ENCODE measurements at regions not wholly inside any gene's neighbourhood (a gene's known extent, or its start where the extent isn't known, plus 50 kb on each side); places are given as distances from the start of the nearest gene placed in this dataset.

- H3K9me3 ChIP-seq (ENCODE audit: control extremely low read depth in 1 of 5, control insufficient read depth in 4 of 5, insufficient read depth in 2 of 5, low read depth in 1 of 5, low read length in 4 of 5) = no peaks in the 10 kb centered on the region
- no peaks in the 10 kb centered on the region for H3K4me1 ChIP-seq (ENCODE audit: control extremely low read depth in 1 of 4, control insufficient read depth in 4 of 4, insufficient read depth in 4 of 4, low read length in 3 of 4)
- H3K4me3 ChIP-seq (ENCODE audit: control insufficient read depth in 1 of 7, extremely low read depth in 1 of 7, insufficient read depth in 4 of 7, low read depth in 2 of 7, low read length in 6 of 7) = no peak overlapping the region
- no peak overlapping the region for H3K27ac ChIP-seq (ENCODE audit: insufficient read depth in 1 of 2, low read depth in 1 of 2, low read length in 2 of 2, poor library complexity in 1 of 2, severe bottlenecking in 2 of 2)
- DNase-seq = no peak
- ChIA-PET CTCF (no interaction called here), POLR2A (no interaction called here)
- WGBS (ENCODE audit: insufficient coverage) = 87% methylated on average over 11 of the region's 16 CpGs
- no peaks in the 10 kb centered on the region for H3K36me3 ChIP-seq (ENCODE audit: control insufficient read depth in 4 of 4, insufficient read depth in 4 of 4, low read length in 3 of 4)
- peaks cover 0 to 50% (median 6%) of the 10 kb centered on the region in 5 experiments for H3K27me3 ChIP-seq (replicated peaks in 2 of 5; ENCODE audit: control insufficient read depth in 4 of 5, insufficient read depth in 5 of 5, low read length in 4 of 5)
Observed at GRCh38 chr2:240199133-240199870, 58.8 kb upstream of the OTOS start.

GRCh38 chr2:240200230-240201051 is 60.0 kb upstream of the OTOS start:
- Histone ChIP-seq H3K4me3 (ENCODE audit: control insufficient read depth in 1 of 7, extremely low read depth in 1 of 7, insufficient read depth in 4 of 7, low read depth in 2 of 7, low read length in 6 of 7) (no peak overlapping the region), H3K4me1 (ENCODE audit: control extremely low read depth in 1 of 4, control insufficient read depth in 4 of 4, insufficient read depth in 4 of 4, low read length in 3 of 4) (no peaks in the 10 kb centered on the region), H3K9me3 (ENCODE audit: control extremely low read depth in 1 of 5, control insufficient read depth in 4 of 5, insufficient read depth in 2 of 5, low read depth in 1 of 5, low read length in 4 of 5) (no peaks in the 10 kb centered on the region), H3K27ac (ENCODE audit: insufficient read depth in 1 of 2, low read depth in 1 of 2, low read length in 2 of 2, poor library complexity in 1 of 2, severe bottlenecking in 2 of 2) (no peak overlapping the region), H3K36me3 (ENCODE audit: control insufficient read depth in 4 of 4, insufficient read depth in 4 of 4, low read length in 3 of 4) (no peaks in the 10 kb centered on the region), H3K27me3 (replicated peaks in 2 of 5; ENCODE audit: control insufficient read depth in 4 of 5, insufficient read depth in 5 of 5, low read length in 4 of 5) (peaks cover 0 to 55% (median 6%) of the 10 kb centered on the region in 5 experiments)
- ChIA-PET CTCF (interaction anchor here (0.8 kb wide), 1 partner anchor 8 kb away, joined by 3 read pairs; no protein-coding TSS in a partner anchor), POLR2A (no interaction called here)
- peak; percentile 2 to 40 (median 20) for DNase-seq
- WGBS (ENCODE audit: insufficient coverage) = 57% methylated on average over 17 of the region's 24 CpGs

- ChIA-PET POLR2A (no interaction called here), CTCF (no interaction called here)
- Histone ChIP-seq H3K4me3 (ENCODE audit: control insufficient read depth in 1 of 7, extremely low read depth in 1 of 7, insufficient read depth in 4 of 7, low read depth in 2 of 7, low read length in 6 of 7) (no peak overlapping the region), H3K27ac (ENCODE audit: insufficient read depth in 1 of 2, low read depth in 1 of 2, low read length in 2 of 2, poor library complexity in 1 of 2, severe bottlenecking in 2 of 2) (no peak overlapping the region), H3K4me1 (ENCODE audit: control extremely low read depth in 1 of 4, control insufficient read depth in 4 of 4, insufficient read depth in 4 of 4, low read length in 3 of 4) (no peaks in the 10 kb centered on the region), H3K36me3 (ENCODE audit: control insufficient read depth in 4 of 4, insufficient read depth in 4 of 4, low read length in 3 of 4) (no peaks in the 10 kb centered on the region), H3K27me3 (replicated peaks in 2 of 5; ENCODE audit: control insufficient read depth in 4 of 5, insufficient read depth in 5 of 5, low read length in 4 of 5) (peaks cover 0 to 55% (median 4%) of the 10 kb centered on the region in 5 experiments), H3K9me3 (ENCODE audit: control extremely low read depth in 1 of 5, control insufficient read depth in 4 of 5, insufficient read depth in 2 of 5, low read depth in 1 of 5, low read length in 4 of 5) (no peaks in the 10 kb centered on the region)
- 96% methylated on average over 8 of the region's 9 CpGs for WGBS (ENCODE audit: insufficient coverage)
- no peak for DNase-seq
Observed at GRCh38 chr2:240201866-240202265, 61.4 kb upstream of the OTOS start.

- no peak for DNase-seq
- H3K27me3 ChIP-seq (replicated peaks in 2 of 5; ENCODE audit: control insufficient read depth in 4 of 5, insufficient read depth in 5 of 5, low read length in 4 of 5) = peaks cover 0 to 53% (median 4%) of the 10 kb centered on the region in 5 experiments
- no peak overlapping the region for H3K27ac ChIP-seq (ENCODE audit: insufficient read depth in 1 of 2, low read depth in 1 of 2, low read length in 2 of 2, poor library complexity in 1 of 2, severe bottlenecking in 2 of 2)
- POLR2A ChIA-PET = no interaction called here
- CTCF ChIA-PET = no interaction called here
- peaks cover 0 to 2% (median 0%) of the 10 kb centered on the region in 5 experiments for H3K9me3 ChIP-seq (ENCODE audit: control extremely low read depth in 1 of 5, control insufficient read depth in 4 of 5, insufficient read depth in 2 of 5, low read depth in 1 of 5, low read length in 4 of 5)
- 75% methylated on average over 5 of the region's 5 CpGs for WGBS (ENCODE audit: insufficient coverage)
- H3K4me1 ChIP-seq (ENCODE audit: control extremely low read depth in 1 of 4, control insufficient read depth in 4 of 4, insufficient read depth in 4 of 4, low read length in 3 of 4) = no peaks in the 10 kb centered on the region
- no peak overlapping the region for H3K4me3 ChIP-seq (ENCODE audit: control insufficient read depth in 1 of 7, extremely low read depth in 1 of 7, insufficient read depth in 4 of 7, low read depth in 2 of 7, low read length in 6 of 7)
- no peaks in the 10 kb centered on the region for H3K36me3 ChIP-seq (ENCODE audit: control insufficient read depth in 4 of 4, insufficient read depth in 4 of 4, low read length in 3 of 4)
Observed at GRCh38 chr2:240202586-240202985, 62.1 kb upstream of the OTOS start.

- ChIA-PET CTCF (no interaction called here), POLR2A (no interaction called here)
- Histone ChIP-seq H3K4me1 (ENCODE audit: control extremely low read depth in 1 of 4, control insufficient read depth in 4 of 4, insufficient read depth in 4 of 4, low read length in 3 of 4) (no peaks in the 10 kb centered on the region), H3K27ac (ENCODE audit: insufficient read depth in 1 of 2, low read depth in 1 of 2, low read length in 2 of 2, poor library complexity in 1 of 2, severe bottlenecking in 2 of 2) (no peak overlapping the region), H3K27me3 (replicated peaks in 2 of 5; ENCODE audit: control insufficient read depth in 4 of 5, insufficient read depth in 5 of 5, low read length in 4 of 5) (peaks cover 0 to 53% (median 4%) of the 10 kb centered on the region in 5 experiments), H3K36me3 (ENCODE audit: control insufficient read depth in 4 of 4, insufficient read depth in 4 of 4, low read length in 3 of 4) (no peaks in the 10 kb centered on the region), H3K4me3 (ENCODE audit: control insufficient read depth in 1 of 7, extremely low read depth in 1 of 7, insufficient read depth in 4 of 7, low read depth in 2 of 7, low read length in 6 of 7) (no peak overlapping the region), H3K9me3 (ENCODE audit: control extremely low read depth in 1 of 5, control insufficient read depth in 4 of 5, insufficient read depth in 2 of 5, low read depth in 1 of 5, low read length in 4 of 5) (peaks cover 0 to 3% (median 0%) of the 10 kb centered on the region in 5 experiments)
- WGBS (ENCODE audit: insufficient coverage) = 72% methylated on average over 10 of the region's 13 CpGs
- DNase-seq = no peak
Observed at GRCh38 chr2:240203031-240203787, 62.8 kb upstream of the OTOS start.

GRCh38 chr2:240203788-240204270 is 63.4 kb upstream of the OTOS start:
- CTCF ChIA-PET = no interaction called here
- Histone ChIP-seq H3K9me3 (ENCODE audit: control extremely low read depth in 1 of 5, control insufficient read depth in 4 of 5, insufficient read depth in 2 of 5, low read depth in 1 of 5, low read length in 4 of 5) (peaks cover 0 to 3% (median 0%) of the 10 kb centered on the region in 5 experiments), H3K27me3 (replicated peaks in 2 of 5; ENCODE audit: control insufficient read depth in 4 of 5, insufficient read depth in 5 of 5, low read length in 4 of 5) (peaks cover 0 to 53% (median 4%) of the 10 kb centered on the region in 5 experiments), H3K36me3 (ENCODE audit: control insufficient read depth in 4 of 4, insufficient read depth in 4 of 4, low read length in 3 of 4) (no peaks in the 10 kb centered on the region), H3K27ac (ENCODE audit: insufficient read depth in 1 of 2, low read depth in 1 of 2, low read length in 2 of 2, poor library complexity in 1 of 2, severe bottlenecking in 2 of 2) (no peak overlapping the region), H3K4me1 (ENCODE audit: control extremely low read depth in 1 of 4, control insufficient read depth in 4 of 4, insufficient read depth in 4 of 4, low read length in 3 of 4) (no peaks in the 10 kb centered on the region), H3K4me3 (ENCODE audit: control insufficient read depth in 1 of 7, extremely low read depth in 1 of 7, insufficient read depth in 4 of 7, low read depth in 2 of 7, low read length in 6 of 7) (no peak overlapping the region)
- DNase-seq = no peak
- 88% methylated on average over 8 of the region's 11 CpGs for WGBS (ENCODE audit: insufficient coverage)
- POLR2A ChIA-PET = no interaction called here

All from common myeloid progenitor, CD34-positive (primary cell).